A673 (cell line): ENCODE measurements at regions not wholly inside any gene's neighbourhood (a gene's known extent, or its start where the extent isn't known, plus 50 kb on each side); places are given as distances from the start of the nearest gene placed in this dataset.

ENCODE experiments used
- BruUV-seq: library from RNA; stranded (reverse); fragments of 400-500 nt; replicated peaks from 2 replicates; lab custom pipeline; 2021; lab: Mats Ljungman, UMichigan
- CTCF ChIA-PET: fragments of 300-600 bp; sonication (Branson Sonifier 250); formaldehyde crosslinking; loops from one replicate; lab custom pipeline; 2022; ENCODE audit warnings: antibody characterized with exemption; lab: Charles Lee
- POLR2A ChIA-PET: fragments of 300-600 bp; sonication (Branson Sonifier 250); formaldehyde crosslinking; loops from one replicate; lab custom pipeline; 2022; ENCODE audit warnings: antibody characterized with exemption; ENCODE audit not compliant: low non-redundant PET; lab: Charles Lee
- DNase-seq: peaks from one replicate; pipeline ENCODE4 v3.0.0-alpha.2; 2015; ENCODE audit warnings: low spot score
- H3K27ac ChIP-seq: fragments of 200-600 bp; sonication (generic); 2 replicates; pipeline ENCODE4 v1.5.1; 2016; ENCODE audit warnings: mixed run types, low read depth, mild to moderate bottlenecking, mixed read lengths, antibody characterized with exemption, low read length; ENCODE audit not compliant: poor library complexity, severe bottlenecking
- H3K27me3 ChIP-seq: fragments of 200-600 bp; sonication (generic); replicated peaks from 2 replicates; pipeline ENCODE4 v1.6.1; 2017; ENCODE audit warnings: mixed run types, low read depth, mild to moderate bottlenecking, mixed read lengths, antibody characterized with exemption, low read length; ENCODE audit not compliant: insufficient read depth, poor library complexity
- H3K36me3 ChIP-seq: fragments of 200-600 bp; sonication (generic); 2 replicates; pipeline ENCODE4 v1.6.1; 2016; ENCODE audit warnings: mixed run types, mild to moderate bottlenecking, mixed read lengths, antibody characterized with exemption, low read length; ENCODE audit not compliant: insufficient read depth, poor library complexity, severe bottlenecking
- H3K4me1 ChIP-seq: fragments of 200-600 bp; sonication (generic); 2 replicates; pipeline ENCODE4 v1.6.1; 2017; ENCODE audit warnings: mixed run types, mild to moderate bottlenecking, mixed read lengths, antibody characterized with exemption, low read length; ENCODE audit not compliant: insufficient read depth, poor library complexity, severe bottlenecking
- H3K4me3 ChIP-seq: fragments of 200-600 bp; sonication (generic); 2 replicates; pipeline ENCODE4 v1.5.1; 2016; ENCODE audit warnings: low read depth, mixed run types, mild to moderate bottlenecking, mixed read lengths, low read length; ENCODE audit not compliant: poor library complexity, severe bottlenecking
- H3K9me3 ChIP-seq: fragments of 200-600 bp; sonication (generic); 2 replicates; pipeline ENCODE4 v1.6.1; 2016; ENCODE audit warnings: mixed run types, low read depth, mild to moderate bottlenecking, mixed read lengths, antibody characterized with exemption, low read length; ENCODE audit not compliant: poor library complexity, severe bottlenecking
- CTCF ChIP-seq: fragments of 300-800, 200-600 bp; sonication (generic); conservative IDR thresholded peaks from 2 replicates; pipeline ENCODE4 v1.5.1; 2017; ENCODE audit warnings: low read depth, mild to moderate bottlenecking, antibody characterized with exemption, low read length, moderate library complexity, mixed read lengths
- EZH2 ChIP-seq: fragments of 200-600 bp; sonication (generic); IDR thresholded peaks from 2 replicates; pipeline ENCODE4 v1.6.1; 2017; ENCODE audit warnings: borderline replicate concordance, low read depth, mild to moderate bottlenecking, mixed read lengths, antibody characterized with exemption, low read length; ENCODE audit not compliant: poor library complexity, severe bottlenecking
- intact Hi-C: fragments of 100-400 bp; cut with micrococcal nuclease; formaldehyde crosslinking; loops from one replicate; pipeline ENCODE4 v1.10.0; 2022; ENCODE audit not compliant: unreplicated experiment

GRCh38 chr2:164055623-164056022 is 319.8 kb upstream of the FIGN start:
- no peaks in the 10 kb centered on the region for H3K9me3 ChIP-seq
- H3K27me3 ChIP-seq = peaks cover 35% of the 10 kb centered on the region
- DNase-seq = no peak
- H3K36me3 ChIP-seq = no peaks in the 10 kb centered on the region
- intact Hi-C loops = no loop called here
- H3K4me1 ChIP-seq = no peaks in the 10 kb centered on the region
- POLR2A ChIA-PET = no interaction called here
- BruUV-seq = no TSS peak
- no peak for TF ChIP-seq EZH2
- CTCF ChIA-PET = no interaction called here
- no peak overlapping the region for H3K27ac ChIP-seq
- no peak overlapping the region for H3K4me3 ChIP-seq

GRCh38 chr2:164054651-164055050 is 318.8 kb upstream of the FIGN start:
- no peaks in the 10 kb centered on the region for H3K9me3 ChIP-seq
- POLR2A ChIA-PET = no interaction called here
- no peaks in the 10 kb centered on the region for H3K36me3 ChIP-seq
- TF ChIP-seq CTCF = no peak
- no peak for TF ChIP-seq EZH2
- no peak overlapping the region for H3K4me3 ChIP-seq
- H3K27me3 ChIP-seq = peaks cover 27% of the 10 kb centered on the region
- CTCF ChIA-PET = no interaction called here
- H3K4me1 ChIP-seq = no peaks in the 10 kb centered on the region
- H3K27ac ChIP-seq = no peak overlapping the region
- DNase-seq = no peak
- intact Hi-C loops = no loop called here
- BruUV-seq = no TSS peak

- Histone ChIP-seq H3K4me1 (no peaks in the 10 kb centered on the region), H3K9me3 (no peaks in the 10 kb centered on the region), H3K4me3 (no peak overlapping the region), H3K27ac (no peak overlapping the region), H3K36me3 (no peaks in the 10 kb centered on the region), H3K27me3 (peaks cover 27% of the 10 kb centered on the region)
- POLR2A ChIA-PET = no interaction called here
- intact Hi-C loops = no loop called here
- no TSS peak for BruUV-seq
- CTCF ChIA-PET = no interaction called here
- no peak for TF ChIP-seq CTCF
- no peak for TF ChIP-seq EZH2
- DNase-seq = no peak
Measured at GRCh38 chr2:164053021-164053420, 317.2 kb upstream of the FIGN start.

- CTCF ChIA-PET = no interaction called here
- Histone ChIP-seq H3K27me3 (peaks cover 18% of the 10 kb centered on the region), H3K36me3 (no peaks in the 10 kb centered on the region), H3K27ac (no peak overlapping the region), H3K9me3 (no peaks in the 10 kb centered on the region), H3K4me1 (no peaks in the 10 kb centered on the region), H3K4me3 (no peak overlapping the region)
- POLR2A ChIA-PET = no interaction called here
- TF ChIP-seq CTCF = no peak
- TF ChIP-seq EZH2 = no peak
- DNase-seq = no peak
- no TSS peak for BruUV-seq
- intact Hi-C loops = no loop called here
Measured at GRCh38 chr2:164052006-164052405, 316.2 kb upstream of the FIGN start.
